AG04449 (cell line): ENCODE measurements at regions not wholly inside any gene's neighbourhood (a gene's known extent, or its start where the extent isn't known, plus 50 kb on each side); places are given as distances from the start of the nearest gene placed in this dataset.
"Not testable (repeated sequence)": the region's sequence is repeated elsewhere in the genome, so short reads cannot be mapped to it uniquely, and the experiment has no call there.

Source experiments
- CTCF ChIA-PET: fragments of 350-600 bp; formaldehyde crosslinking; extraction: SDS; loops from one replicate; lab custom pipeline; 2021; ENCODE audit warnings: antibody characterized with exemption; lab: Yijun Ruan, JAX
- POLR2A ChIA-PET: fragments of 400-600, 350-600 bp; formaldehyde crosslinking; extraction: SDS; loops from one replicate; lab custom pipeline; 2020; ENCODE audit warnings: antibody characterized with exemption, inconsistent platforms; lab: Yijun Ruan, JAX
- DNase-seq: peaks from one replicate; pipeline ENCODE4 v3.0.0-alpha.2; 2010; ENCODE audit warnings: low read depth, low spot score
- H3K4me3 ChIP-seq: 2 replicates; pipeline ENCODE4 v1.5.1; 2011; ENCODE audit warnings: low read depth, mild to moderate bottlenecking, control low read depth, low read length
- CTCF ChIP-seq: IDR thresholded peaks from one replicate; pipeline ENCODE4 v1.5.1; 2011; ENCODE audit warnings: mild to moderate bottlenecking, moderate library complexity, low read length, control low read depth, inconsistent platforms; ENCODE audit not compliant: insufficient read depth; ENCODE audit errors: missing control alignments

- DNase-seq, result no peak
- CTCF ChIA-PET, result no interaction called here
Measured at GRCh38 chr18:2148823-2149222, 422.5 kb downstream of the METTL4 start.

GRCh38 chr18:2150566-2150965 lies 420.7 kb downstream of the METTL4 start:
- ChIA-PET POLR2A (no interaction called here), CTCF (no interaction called here)
- no peak for DNase-seq
- TF ChIP-seq CTCF, result no peak
- H3K4me3 ChIP-seq, result no peak overlapping the region

More at GRCh38 chr18:2148823-2149222, 422.5 kb downstream of the METTL4 start:
- no peak overlapping the region for H3K4me3 ChIP-seq
- POLR2A ChIA-PET, result no interaction called here
- no peak for TF ChIP-seq CTCF

- ChIA-PET POLR2A (no interaction called here), CTCF (interaction anchor here (1.4 kb wide), 1 partner anchor 50 kb away, joined by 3 read pairs; no protein-coding TSS in a partner anchor)
- H3K4me3 ChIP-seq, result no peak overlapping the region
- no peak for DNase-seq
- no peak for TF ChIP-seq CTCF
Measured at GRCh38 chr18:2154278-2154677, 417.0 kb downstream of the METTL4 start.

GRCh38 chr18:2164644-2165550 lies 406.4 kb downstream of the METTL4 start:
- ChIA-PET CTCF (no interaction called here), POLR2A (no interaction called here)
- no peak for DNase-seq
- TF ChIP-seq CTCF, result no peak
- H3K4me3 ChIP-seq, result no peak overlapping the region

- CTCF ChIA-PET, POLR2A ChIA-PET, H3K4me3 ChIP-seq, DNase-seq: not testable (repeated sequence)
Measured at GRCh38 chr18:2166876-2167275, 404.4 kb downstream of the METTL4 start.

GRCh38 chr18:2168022-2168421 lies 403.3 kb downstream of the METTL4 start:
- CTCF ChIA-PET, result no interaction called here
- DNase-seq, result no peak
- TF ChIP-seq CTCF, result no peak
- no peak overlapping the region for H3K4me3 ChIP-seq
- POLR2A ChIA-PET, result no interaction called here

GRCh38 chr18:2169656-2170055 lies 401.6 kb downstream of the METTL4 start:
- TF ChIP-seq CTCF, result no peak
- no peak for DNase-seq
- POLR2A ChIA-PET, result no interaction called here
- CTCF ChIA-PET, result no interaction called here
- no peak overlapping the region for H3K4me3 ChIP-seq
